ENCODE measurements at regions not wholly inside any gene's neighbourhood (a gene's known extent, or its start where the extent isn't known, plus 50 kb on each side); places are given as distances from the start of the nearest gene placed in this dataset.

- Mint-ChIP-seq H3K27ac (no peak overlapping the region), H3K4me1 (no peaks in the 10 kb centered on the region)
- WGBS (ENCODE audit: insufficient coverage), result no CpG with 5 or more reads among the region's 2 CpGs
Measured at GRCh38 chr1:221347706-221348105, 394.2 kb downstream of the DUSP10 start.

DNA sequence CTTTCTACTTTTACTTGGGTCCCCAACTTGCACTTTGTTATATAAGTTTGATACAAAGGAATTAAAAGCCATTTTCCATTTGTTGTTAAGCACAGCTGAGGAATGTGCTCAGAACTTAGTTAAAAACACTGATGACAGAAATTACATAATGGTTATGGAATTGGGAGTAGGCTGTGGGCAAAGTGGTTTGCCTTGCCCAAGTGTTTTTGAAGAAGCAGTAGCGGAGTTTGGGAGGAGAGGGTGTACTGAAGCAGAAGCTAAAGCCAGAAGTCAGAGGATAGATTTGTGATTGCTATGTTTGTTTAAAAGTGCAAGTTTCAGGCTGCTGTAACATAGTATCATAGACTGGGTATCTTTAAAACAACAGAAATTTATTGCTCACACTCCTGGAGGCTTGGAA is 391.8 kb downstream of the DUSP10 start:
- no peak overlapping the region for H3K9ac ChIP-seq (ENCODE audit: insufficient read depth, low read length, poor library complexity, severe bottlenecking)

More at GRCh38 chr1:221347706-221348105, 394.2 kb downstream of the DUSP10 start:
- H3K27me3 ChIP-seq (ENCODE audit: control insufficient read depth in 2 of 2, insufficient read depth in 2 of 2, low read length in 2 of 2), result no peaks in the 10 kb centered on the region
- H3K27ac ChIP-seq (ENCODE audit: low read depth in 1 of 2, low read length in 2 of 2), result no peak overlapping the region
- DNase-seq, result no peak
- intact Hi-C loops (cut with micrococcal nuclease), result no loop called here
- H3K36me3 ChIP-seq (replicated peaks in 1 of 2; ENCODE audit: control insufficient read depth in 1 of 2, insufficient read depth in 2 of 2, low read length in 2 of 2), result no peaks in the 10 kb centered on the region
- H3K4me3 Mint-ChIP-seq, result no peak overlapping the region
- no peaks in the 10 kb centered on the region for H3K27me3 Mint-ChIP-seq (ENCODE audit: low read depth in 3 of 3)
- H3K4me1 ChIP-seq (ENCODE audit: control insufficient read depth in 1 of 2, insufficient read depth in 2 of 2, low read length in 2 of 2), result no peaks in the 10 kb centered on the region
- H3K36me3 Mint-ChIP-seq, result no peaks in the 10 kb centered on the region
- H3K79me2 ChIP-seq (ENCODE audit: insufficient read depth, low read length), result no peaks in the 10 kb centered on the region
- no peaks in the 10 kb centered on the region for H4K20me1 ChIP-seq (ENCODE audit: insufficient read depth, low read length)
- TF ChIP-seq, protein P1, sequence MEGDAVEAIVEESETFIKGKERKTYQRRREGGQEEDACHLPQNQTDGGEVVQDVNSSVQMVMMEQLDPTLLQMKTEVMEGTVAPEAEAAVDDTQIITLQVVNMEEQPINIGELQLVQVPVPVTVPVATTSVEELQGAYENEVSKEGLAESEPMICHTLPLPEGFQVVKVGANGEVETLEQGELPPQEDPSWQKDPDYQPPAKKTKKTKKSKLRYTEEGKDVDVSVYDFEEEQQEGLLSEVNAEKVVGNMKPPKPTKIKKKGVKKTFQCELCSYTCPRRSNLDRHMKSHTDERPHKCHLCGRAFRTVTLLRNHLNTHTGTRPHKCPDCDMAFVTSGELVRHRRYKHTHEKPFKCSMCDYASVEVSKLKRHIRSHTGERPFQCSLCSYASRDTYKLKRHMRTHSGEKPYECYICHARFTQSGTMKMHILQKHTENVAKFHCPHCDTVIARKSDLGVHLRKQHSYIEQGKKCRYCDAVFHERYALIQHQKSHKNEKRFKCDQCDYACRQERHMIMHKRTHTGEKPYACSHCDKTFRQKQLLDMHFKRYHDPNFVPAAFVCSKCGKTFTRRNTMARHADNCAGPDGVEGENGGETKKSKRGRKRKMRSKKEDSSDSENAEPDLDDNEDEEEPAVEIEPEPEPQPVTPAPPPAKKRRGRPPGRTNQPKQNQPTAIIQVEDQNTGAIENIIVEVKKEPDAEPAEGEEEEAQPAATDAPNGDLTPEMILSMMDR (IDR thresholded peaks at IDR 0.05), result no peak
- H2AFZ ChIP-seq (ENCODE audit: insufficient read depth, low read depth, low read length, poor library complexity, severe bottlenecking), result no peak overlapping the region
- H3K9me3 ChIP-seq (replicated peaks in 1 of 2; ENCODE audit: control insufficient read depth in 1 of 2, insufficient read depth in 1 of 2, low read length in 2 of 2), result no peaks in the 10 kb centered on the region
- H3K4me2 ChIP-seq (replicated peaks; ENCODE audit: extremely low read depth, low read length, poor library complexity, severe bottlenecking), result no peak overlapping the region
- no peak overlapping the region for H3K4me3 ChIP-seq (replicated peaks in 1 of 3; ENCODE audit: low read depth in 2 of 3, low read length in 3 of 3)
- H3K9ac ChIP-seq (ENCODE audit: insufficient read depth, low read length, poor library complexity, severe bottlenecking), result no peak overlapping the region
- peaks cover 0 to 2% (median 0%) of the 10 kb centered on the region in 7 donors for H3K9me3 Mint-ChIP-seq

More for the DNA sequence above, 391.8 kb downstream of the DUSP10 start:
- H3K27me3 ChIP-seq (ENCODE audit: control insufficient read depth in 2 of 2, insufficient read depth in 2 of 2, low read length in 2 of 2), result no peaks in the 10 kb centered on the region
- TF ChIP-seq, protein P1 (IDR thresholded peaks at IDR 0.05), result no peak
- no peak overlapping the region for H3K27ac ChIP-seq (ENCODE audit: low read depth in 1 of 2, low read length in 2 of 2)
- no peaks in the 10 kb centered on the region for H3K4me1 ChIP-seq (ENCODE audit: control insufficient read depth in 1 of 2, insufficient read depth in 2 of 2, low read length in 2 of 2)
- no peak overlapping the region for H3K4me2 ChIP-seq (replicated peaks; ENCODE audit: extremely low read depth, low read length, poor library complexity, severe bottlenecking)
- H3K36me3 Mint-ChIP-seq, result no peaks in the 10 kb centered on the region
- H3K4me1 Mint-ChIP-seq, result no peaks in the 10 kb centered on the region
- H3K9me3 ChIP-seq (replicated peaks in 1 of 2; ENCODE audit: control insufficient read depth in 1 of 2, insufficient read depth in 1 of 2, low read length in 2 of 2), result no peaks in the 10 kb centered on the region
- H3K27ac Mint-ChIP-seq, result no peak overlapping the region
- intact Hi-C loops (cut with micrococcal nuclease), result no loop called here
- H3K4me3 Mint-ChIP-seq, result no peak overlapping the region
- no peak overlapping the region for H2AFZ ChIP-seq (ENCODE audit: insufficient read depth, low read depth, low read length, poor library complexity, severe bottlenecking)
- no peaks in the 10 kb centered on the region for H3K27me3 Mint-ChIP-seq (ENCODE audit: low read depth in 3 of 3)
- no peaks in the 10 kb centered on the region for H4K20me1 ChIP-seq (ENCODE audit: insufficient read depth, low read length)
- H3K9me3 Mint-ChIP-seq, result peaks cover 0 to 8% (median 0%) of the 10 kb centered on the region in 7 donors
- DNase-seq, result no peak
- H3K79me2 ChIP-seq (ENCODE audit: insufficient read depth, low read length), result no peaks in the 10 kb centered on the region
- WGBS (ENCODE audit: insufficient coverage), result 100% methylated on average over 1 of the region's 1 CpG
- H3K4me3 ChIP-seq (replicated peaks in 1 of 3; ENCODE audit: low read depth in 2 of 3, low read length in 3 of 3), result no peak overlapping the region
- no peaks in the 10 kb centered on the region for H3K36me3 ChIP-seq (replicated peaks in 1 of 2; ENCODE audit: control insufficient read depth in 1 of 2, insufficient read depth in 2 of 2, low read length in 2 of 2)

Measured in CD14-positive monocyte (primary cell).